ENCODE measurements at regions not wholly inside any gene's neighbourhood (a gene's known extent, or its start where the extent isn't known, plus 50 kb on each side); places are given as distances from the start of the nearest gene placed in this dataset.
"Not testable (repeated sequence)": the region's sequence is repeated elsewhere in the genome, so short reads cannot be mapped to it uniquely, and the experiment has no call there.

- intact Hi-C loops (cut with DNase I, micrococcal nuclease), result no loop called here
- no peak for DNase-seq
- H3K36me3 ChIP-seq (ENCODE audit: low read depth), result no peaks in the 10 kb centered on the region
Observed at GRCh38 chr4:69030326-69030725, 65.9 kb upstream of the UGT2B7 start.

GRCh38 chr4:69032847-69033638 lies 63.2 kb upstream of the UGT2B7 start:
- H3K9me3 ChIP-seq, result peaks cover 5% of the 10 kb centered on the region
- no peaks in the 10 kb centered on the region for H3K36me3 ChIP-seq (ENCODE audit: low read depth)
- ATAC-seq (peak; percentile 70), DNase-seq (peak in 1 of 3 donors; percentile 45)
- TF ChIP-seq CTCF (IDR thresholded peaks at IDR 0.05), result no peak
- intact Hi-C loops (cut with DNase I, micrococcal nuclease), result no loop called here
- no peaks in the 10 kb centered on the region for H3K4me1 ChIP-seq (ENCODE audit: low read depth)
- no peak overlapping the region for H3K4me3 ChIP-seq

More at GRCh38 chr4:69030326-69030725, 65.9 kb upstream of the UGT2B7 start:
- no peaks in the 10 kb centered on the region for H3K4me1 ChIP-seq (ENCODE audit: low read depth)
- H3K9me3 ChIP-seq, result peaks cover 5% of the 10 kb centered on the region
- ATAC-seq, result no peak
- no peak for TF ChIP-seq CTCF (IDR thresholded peaks at IDR 0.05)
- no peak overlapping the region for H3K4me3 ChIP-seq

GRCh38 chr4:69034315-69034740 lies 61.9 kb upstream of the UGT2B7 start:
- DNase-seq; intact Hi-C loops (cut with DNase I, micrococcal nuclease); H3K4me3 ChIP-seq; H3K4me1 ChIP-seq (ENCODE audit: low read depth); H3K9me3 ChIP-seq; H3K36me3 ChIP-seq (ENCODE audit: low read depth); ATAC-seq: not testable (repeated sequence)

- H3K4me1 ChIP-seq (ENCODE audit: low read depth), result no peaks in the 10 kb centered on the region
- no peak overlapping the region for H3K4me3 ChIP-seq
- intact Hi-C loops (cut with DNase I, micrococcal nuclease), result no loop called here
- H3K9me3 ChIP-seq, result peaks cover 5% of the 10 kb centered on the region
- H3K36me3 ChIP-seq (ENCODE audit: low read depth), result no peaks in the 10 kb centered on the region
- DNase-seq (peak in 1 of 3 donors; percentile 16), ATAC-seq (peak; percentile 94)
- TF ChIP-seq CTCF (IDR thresholded peaks at IDR 0.05), result no peak
Observed at GRCh38 chr4:69038582-69038981, 57.7 kb upstream of the UGT2B7 start.

- TF ChIP-seq CTCF (IDR thresholded peaks at IDR 0.05), result no peak
- no peaks in the 10 kb centered on the region for H3K36me3 ChIP-seq (ENCODE audit: low read depth)
- H3K4me3 ChIP-seq, result no peak overlapping the region
- intact Hi-C loops (cut with DNase I, micrococcal nuclease), result no loop called here
- DNase-seq (no peak), ATAC-seq (no peak)
- peaks cover 3% of the 10 kb centered on the region for H3K9me3 ChIP-seq
- no peaks in the 10 kb centered on the region for H3K4me1 ChIP-seq (ENCODE audit: low read depth)
Observed at GRCh38 chr4:69039071-69039470, 57.2 kb upstream of the UGT2B7 start.

GRCh38 chr4:69044247-69044646 lies 52.0 kb upstream of the UGT2B7 start:
- no peaks in the 10 kb centered on the region for H3K36me3 ChIP-seq (ENCODE audit: low read depth)
- DNase-seq, result no peak
- no peak overlapping the region for H3K4me3 ChIP-seq
- no peaks in the 10 kb centered on the region for H3K9me3 ChIP-seq
- intact Hi-C loops (cut with DNase I, micrococcal nuclease), result no loop called here
- no peaks in the 10 kb centered on the region for H3K4me1 ChIP-seq (ENCODE audit: low read depth)
- TF ChIP-seq CTCF (IDR thresholded peaks at IDR 0.05), result no peak
- ATAC-seq, result no peak

All from mucosa of descending colon (tissue), 3 donors.